HepG2 (cell line): ENCODE measurements at regions not wholly inside any gene's neighbourhood (a gene's known extent, or its start where the extent isn't known, plus 50 kb on each side); places are given as distances from the start of the nearest gene placed in this dataset.

Experiments used
- ATAC-seq: fragments of 200-7000 bp; cut with Tn5 transposase; 3 replicates; pipeline ENCODE4 v1.9.1; 2020; ENCODE audit warnings: mild to moderate bottlenecking, moderate library complexity
- BruUV-seq: library from RNA; stranded (reverse); fragments of 400-500 nt; replicated peaks from 2 replicates; lab custom pipeline; 2021; lab: Mats Ljungman, UMichigan
- CTCF ChIA-PET: fragments of 300-600 bp; formaldehyde crosslinking; extraction: SDS; loops from one replicate; lab custom pipeline; 2021; ENCODE audit warnings: low total read pairs, inconsistent platforms, low intra/inter-chr PET ratio; lab: Yijun Ruan, JAX
- POLR2A ChIA-PET: fragments of 350-600 bp; sonication (Branson Sonifier 250); formaldehyde crosslinking; loops from one replicate; lab custom pipeline; 2020; ENCODE audit warnings: antibody characterized with exemption, inconsistent platforms; lab: Yijun Ruan, JAX
- DNase-seq: peaks from one replicate; pipeline ENCODE4 v3.0.0-alpha.2; 2015; ENCODE audit warnings: low spot score
- FAIRE-seq: peaks from 3 replicates; lab custom pipeline; 2011; peaks lifted over from hg19 to GRCh38; lab: Jason Lieb, UNC
- H2AFZ ChIP-seq: one replicate; pipeline ENCODE4 v1.6.1; 2011; ENCODE audit warnings: low read length, inconsistent platforms
- H3K27ac ChIP-seq: fragments of 300-600 bp; 3 replicates; pipeline ENCODE4 v1.8.0; 2011; ENCODE audit warnings: mixed run types, mild to moderate bottlenecking, mixed read lengths, low read length, inconsistent platforms; ENCODE audit not compliant: insufficient read depth; ENCODE audit errors: extremely low read length
- H3K27me3 ChIP-seq, 2 experiments: fragments of 200-600 bp in 1 of 2; 2 replicates in 1 of 2; 3 replicates in 1 of 2; pipeline versions ENCODE4 v1.6.0 to v1.8.0; 2011; ENCODE audit warnings: low read length in 2 of 2, mild to moderate bottlenecking in 2 of 2, moderate library complexity in 2 of 2, inconsistent platforms in 1 of 2; ENCODE audit not compliant: insufficient read depth in 2 of 2, control insufficient read depth in 1 of 2
- H3K36me3 ChIP-seq, 2 experiments: fragments of 200-600 bp in 1 of 2; replicated peaks in 1 of 2; 2 replicates in 1 of 2; 3 replicates in 1 of 2; pipeline versions ENCODE4 v1.5.1 to v1.8.0; 2011; ENCODE audit warnings: low read length in 2 of 2, inconsistent platforms in 1 of 2; ENCODE audit not compliant: insufficient read depth in 2 of 2, control insufficient read depth in 1 of 2
- H3K4me1 ChIP-seq: 2 replicates; pipeline ENCODE4 v1.5.1; 2012; ENCODE audit warnings: low read length, inconsistent platforms; ENCODE audit not compliant: insufficient read depth
- H3K4me2 ChIP-seq: 2 replicates; pipeline ENCODE4 v1.6.0; 2011; ENCODE audit warnings: low read depth, low read length, inconsistent platforms
- H3K4me3 ChIP-seq, 3 experiments: fragments of 200-600 bp in 1 of 3; sonication (generic), shearing (Covaris generic) in 1 of 3; replicated peaks in 1 of 3; 2 replicates each; pipeline ENCODE4 v1.5.1; 2011 to 2016; ENCODE audit warnings: low read length in 3 of 3, inconsistent platforms in 2 of 3, low read depth in 2 of 3, mild to moderate bottlenecking in 2 of 3, control low read depth in 1 of 3, mixed read lengths in 1 of 3; ENCODE audit not compliant: insufficient read depth in 1 of 3
- H3K79me2 ChIP-seq: one replicate; pipeline ENCODE4 v1.6.1; 2011; ENCODE audit warnings: low read length, inconsistent platforms; ENCODE audit not compliant: insufficient read depth
- H3K9ac ChIP-seq: 2 replicates; pipeline ENCODE4 v1.6.0; 2011; ENCODE audit warnings: mild to moderate bottlenecking, low read depth, low read length, inconsistent platforms; ENCODE audit not compliant: insufficient read depth
- H3K9me3 ChIP-seq: 2 replicates; pipeline ENCODE4 v1.5.1; 2012; ENCODE audit warnings: mild to moderate bottlenecking, low read length
- H4K20me1 ChIP-seq: 2 replicates; pipeline ENCODE4 v1.6.0; 2011; ENCODE audit warnings: inconsistent platforms, mild to moderate bottlenecking, low read length, moderate library complexity; ENCODE audit not compliant: insufficient read depth
- CBFB ChIP-seq: sonication (generic); formaldehyde crosslinking; IDR thresholded peaks from 2 replicates; pipeline ENCODE4 v1.4.0; 2020; ENCODE audit warnings: missing genetic modification reagents
- GABPA ChIP-seq, 2 experiments: IDR thresholded peaks; 2 replicates each; pipeline ENCODE4 v1.6.1; 2011 to 2016; ENCODE audit warnings: low read depth in 2 of 2, low read length in 1 of 2, missing biosample characterization in 1 of 2, missing genetic modification characterization in 1 of 2
- GABPB1 ChIP-seq: IDR thresholded peaks from 2 replicates; pipeline ENCODE4 v1.6.1; 2016; ENCODE audit warnings: mild to moderate bottlenecking, missing genetic modification reagents, moderate library complexity, missing compliant biosample characterization
- PHF20 ChIP-seq: sonication (generic); formaldehyde crosslinking; IDR thresholded peaks from 2 replicates; pipeline ENCODE4 v1.5.0; 2020; ENCODE audit warnings: mild to moderate bottlenecking, missing genetic modification reagents
- RXRB ChIP-seq: IDR thresholded peaks from 2 replicates; pipeline ENCODE4 v1.6.1; 2016; ENCODE audit warnings: borderline replicate concordance, missing genetic modification reagents, missing compliant biosample characterization
- SETDB1 ChIP-seq: sonication (generic); formaldehyde crosslinking; IDR thresholded peaks from 2 replicates; pipeline ENCODE4 v1.5.1; 2020; ENCODE audit warnings: missing genetic modification reagents, mild to moderate bottlenecking, borderline replicate concordance
- STAG1 ChIP-seq: sonication (generic); formaldehyde crosslinking; IDR thresholded peaks from 2 replicates; pipeline ENCODE4 v1.4.0; 2020; ENCODE audit warnings: missing genetic modification reagents
- ZNF777 ChIP-seq: sonication (generic); formaldehyde crosslinking; IDR thresholded peaks from 2 replicates; pipeline ENCODE4 v1.4.0; 2020; ENCODE audit warnings: missing genetic modification reagents
- WGBS: methylation state at CpG from one replicate; pipeline ENCODE4 v1.1.6; 2017; ENCODE audit warnings: low lambda C conversion rate; 5-methylcytosine and 5-hydroxymethylcytosine counted together
- in situ Hi-C: cut with HindIII; loops from 2 replicates; pipeline ENCODE4 v1.10.0; 2017; ENCODE audit warnings: low pct_unique_long_range_greater_than_20kb; ENCODE audit not compliant: extremely low pct_ligation_motif_present
- intact Hi-C: fragments of 100-400 bp; cut with micrococcal nuclease; formaldehyde crosslinking; loops from one replicate; pipeline ENCODE4 v1.10.0; 2022; ENCODE audit not compliant: unreplicated experiment
- TF ChIP-seq, protein P1 (sequence below): sonication (generic); formaldehyde crosslinking; IDR thresholded peaks from 2 replicates; pipeline ENCODE4 v1.5.1; 2020; ENCODE audit warnings: mild to moderate bottlenecking, missing genetic modification reagents, moderate library complexity
- TF ChIP-seq, protein P2 (sequence below): sonication (generic); formaldehyde crosslinking; IDR thresholded peaks from 2 replicates; pipeline ENCODE4 v1.8.0; 2022; ENCODE audit warnings: mild to moderate bottlenecking, missing genetic modification reagents, borderline replicate concordance

DNA sequence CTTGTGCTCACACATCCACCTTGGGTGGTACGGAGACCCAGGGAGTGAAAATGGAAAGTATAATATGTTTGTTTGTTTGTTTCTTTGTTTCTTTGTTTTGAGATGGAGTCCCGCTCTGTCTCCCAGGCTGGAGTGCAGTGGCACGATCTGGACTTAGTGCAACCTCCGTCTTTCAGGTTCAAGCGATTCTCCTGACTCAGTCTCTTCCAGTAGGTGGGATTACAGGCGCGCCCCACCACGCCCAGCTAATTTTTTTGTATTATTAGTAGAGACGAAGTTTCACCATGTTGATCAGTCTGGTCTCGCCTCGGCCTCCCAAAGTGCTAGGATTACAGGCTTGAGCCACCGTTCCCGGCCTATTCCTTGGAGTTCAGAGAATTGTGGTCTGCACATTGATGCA lies 115.4 kb downstream of the TRIM27 start:
- DNase-seq (no peak), ATAC-seq (peak; percentile 17; the same call in 2 of the 3 replicates), FAIRE-seq (no peak)
- Histone ChIP-seq H2AFZ (peak overlapping the region; percentile 50), H3K9ac (peak overlapping the region; percentile 2; the same call in 1 of the 2 replicates), H3K4me1 (peaks cover 52% of the 10 kb centered on the region), H3K4me2 (peak overlapping the region; percentile 84), H3K79me2 (no peaks in the 10 kb centered on the region), H3K36me3 (no peaks in the 10 kb centered on the region), H3K27me3 (peaks cover 2 to 24% of the 10 kb centered on the region in 2 experiments; a peak in 3 of 5 replicates), H3K27ac (no peak overlapping the region), H3K9me3 (no peaks in the 10 kb centered on the region), H4K20me1 (no peaks in the 10 kb centered on the region), H3K4me3 (peak overlapping the region; percentile 54 to 78 (median 67))
- POLR2A ChIA-PET, result interaction anchor here (0.6 kb wide), 1 partner anchor 1217 kb away, joined by 3 read pairs; no protein-coding TSS in a partner anchor
- TF ChIP-seq GABPB1 (CRISPR knock-in tag) (0 out of 2 replicates have a peak, but pooled peaks have one; percentile 11), PHF20 (CRISPR knock-in tag) (no peak), SETDB1 (CRISPR knock-in tag) (no peak), RXRB (0 out of 2 replicates have a peak, but pooled peaks have one; percentile 4)
- BruUV-seq, result no TSS peak
- 16% methylated on average over 13 of the region's 13 CpGs for WGBS
- CTCF ChIA-PET, result no interaction called here
- intact Hi-C loops, result loop anchor here (5.0 kb wide), 1 partner anchor 81 kb away; no protein-coding TSS in a partner anchor
- in situ Hi-C loops, result no loop called here

DNA sequence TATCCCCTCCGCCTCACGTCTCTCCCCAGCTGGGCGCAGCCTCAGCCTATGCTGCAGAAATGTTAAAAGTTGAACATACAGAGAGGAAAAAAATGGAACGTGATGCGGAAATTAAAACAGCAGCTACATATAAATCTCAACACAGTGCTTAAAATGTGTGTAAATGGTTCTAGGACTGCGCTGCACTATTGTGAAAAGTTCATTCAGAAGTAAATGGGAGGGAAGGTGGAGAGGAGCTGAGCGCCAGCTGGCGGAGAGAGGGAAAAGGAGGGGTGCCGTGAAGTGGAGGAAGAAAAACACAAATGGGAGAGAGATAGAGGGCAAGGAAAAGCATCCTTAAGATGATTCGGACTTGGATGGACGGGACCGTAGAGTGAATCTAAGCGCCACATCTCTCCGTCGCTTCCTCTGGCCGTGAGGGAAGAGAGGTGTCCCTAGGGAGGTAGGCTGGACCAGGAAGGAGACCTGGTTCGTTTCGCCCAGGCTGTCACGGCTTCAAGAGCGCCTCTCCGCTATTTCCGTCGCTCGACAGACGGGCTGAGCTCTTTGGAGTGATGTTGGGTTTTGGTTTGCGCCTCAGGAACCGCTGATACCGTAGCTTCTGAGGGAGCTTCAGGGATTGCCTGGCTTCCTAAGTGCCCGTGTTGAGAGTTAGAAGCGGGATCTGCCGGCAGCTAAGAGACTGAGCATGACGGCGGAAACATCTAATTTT lies 113.7 kb downstream of the TRIM27 start:
- in situ Hi-C loops, result no loop called here
- ATAC-seq, result peak; percentile 71
- TF ChIP-seq CBFB, result no peak
- TF ChIP-seq GABPA (IDR thresholded peaks at IDR 0.05; ENCODE audit: low read depth, low read length), result no peak
- TF ChIP-seq GABPA (CRISPR knock-in tag; IDR thresholded peaks at IDR 0.05; ENCODE audit: low read depth), result 0 out of 2 replicates have a peak, but pooled peaks have one; percentile 7
- TF ChIP-seq STAG1, result peak; percentile 40
- TF ChIP-seq, protein P1, sequence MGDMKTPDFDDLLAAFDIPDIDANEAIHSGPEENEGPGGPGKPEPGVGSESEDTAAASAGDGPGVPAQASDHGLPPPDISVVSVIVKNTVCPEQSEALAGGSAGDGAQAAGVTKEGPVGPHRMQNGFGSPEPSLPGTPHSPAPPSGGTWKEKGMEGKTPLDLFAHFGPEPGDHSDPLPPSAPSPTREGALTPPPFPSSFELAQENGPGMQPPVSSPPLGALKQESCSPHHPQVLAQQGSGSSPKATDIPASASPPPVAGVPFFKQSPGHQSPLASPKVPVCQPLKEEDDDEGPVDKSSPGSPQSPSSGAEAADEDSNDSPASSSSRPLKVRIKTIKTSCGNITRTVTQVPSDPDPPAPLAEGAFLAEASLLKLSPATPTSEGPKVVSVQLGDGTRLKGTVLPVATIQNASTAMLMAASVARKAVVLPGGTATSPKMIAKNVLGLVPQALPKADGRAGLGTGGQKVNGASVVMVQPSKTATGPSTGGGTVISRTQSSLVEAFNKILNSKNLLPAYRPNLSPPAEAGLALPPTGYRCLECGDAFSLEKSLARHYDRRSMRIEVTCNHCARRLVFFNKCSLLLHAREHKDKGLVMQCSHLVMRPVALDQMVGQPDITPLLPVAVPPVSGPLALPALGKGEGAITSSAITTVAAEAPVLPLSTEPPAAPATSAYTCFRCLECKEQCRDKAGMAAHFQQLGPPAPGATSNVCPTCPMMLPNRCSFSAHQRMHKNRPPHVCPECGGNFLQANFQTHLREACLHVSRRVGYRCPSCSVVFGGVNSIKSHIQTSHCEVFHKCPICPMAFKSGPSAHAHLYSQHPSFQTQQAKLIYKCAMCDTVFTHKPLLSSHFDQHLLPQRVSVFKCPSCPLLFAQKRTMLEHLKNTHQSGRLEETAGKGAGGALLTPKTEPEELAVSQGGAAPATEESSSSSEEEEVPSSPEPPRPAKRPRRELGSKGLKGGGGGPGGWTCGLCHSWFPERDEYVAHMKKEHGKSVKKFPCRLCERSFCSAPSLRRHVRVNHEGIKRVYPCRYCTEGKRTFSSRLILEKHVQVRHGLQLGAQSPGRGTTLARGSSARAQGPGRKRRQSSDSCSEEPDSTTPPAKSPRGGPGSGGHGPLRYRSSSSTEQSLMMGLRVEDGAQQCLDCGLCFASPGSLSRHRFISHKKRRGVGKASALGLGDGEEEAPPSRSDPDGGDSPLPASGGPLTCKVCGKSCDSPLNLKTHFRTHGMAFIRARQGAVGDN, result peak; percentile 23; the same call in 1 of the 2 replicates
- TF ChIP-seq, protein P2, sequence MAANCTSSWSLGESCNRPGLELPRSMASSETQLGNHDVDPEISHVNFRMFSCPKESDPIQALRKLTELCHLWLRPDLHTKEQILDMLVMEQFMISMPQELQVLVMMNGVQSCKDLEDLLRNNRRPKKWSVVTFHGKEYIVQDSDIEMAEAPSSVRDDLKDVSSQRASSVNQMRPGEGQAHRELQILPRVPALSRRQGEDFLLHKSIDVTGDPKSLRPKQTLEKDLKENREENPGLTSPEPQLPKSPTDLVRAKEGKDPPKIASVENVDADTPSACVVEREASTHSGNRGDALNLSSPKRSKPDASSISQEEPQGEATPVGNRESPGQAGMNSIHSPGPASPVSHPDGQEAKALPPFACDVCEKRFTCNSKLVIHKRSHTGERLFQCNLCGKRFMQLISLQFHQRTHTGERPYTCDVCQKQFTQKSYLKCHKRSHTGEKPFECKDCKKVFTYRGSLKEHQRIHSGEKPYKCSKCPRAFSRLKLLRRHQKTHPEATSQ (CRISPR knock-in tag), result no peak
- TF ChIP-seq ZNF777 (CRISPR knock-in tag), result 0 out of 2 replicates have a peak, but pooled peaks have one; percentile 47

More for the DNA sequence above, 113.7 kb downstream of the TRIM27 start:
- peak overlapping the region; percentile 23; the same call in 1 of the 2 replicates for H3K9ac ChIP-seq
- H3K4me2 ChIP-seq, result peak overlapping the region; percentile 88
- H2AFZ ChIP-seq, result peak overlapping the region; percentile 58
- H3K79me2 ChIP-seq, result no peaks in the 10 kb centered on the region
- POLR2A ChIA-PET, result interaction anchor here (1.3 to 2.1 kb wide), 3 partner anchors 14 to 114 kb away, joined by 5 read pairs; partner anchors contain the start of gene TRIM27
- no peak overlapping the region for H3K27ac ChIP-seq
- no peaks in the 10 kb centered on the region for H3K9me3 ChIP-seq
- DNase-seq (no peak), FAIRE-seq (no peak)
- no TSS peak for BruUV-seq
- intact Hi-C loops, result loop anchor here (2.0 to 5.0 kb wide), 2 partner anchors 27 to 83 kb away; no protein-coding TSS in a partner anchor
- H3K4me3 ChIP-seq, result peak overlapping the region; percentile 55 to 71 (median 58)
- CTCF ChIA-PET, result no interaction called here
- peaks cover 60% of the 10 kb centered on the region for H3K4me1 ChIP-seq
- peaks cover 7 to 41% of the 10 kb centered on the region in 2 experiments for H3K27me3 ChIP-seq
- 5% methylated on average over 33 of the region's 33 CpGs for WGBS
- H3K36me3 ChIP-seq, result no peaks in the 10 kb centered on the region
- H4K20me1 ChIP-seq, result no peaks in the 10 kb centered on the region
